GM13976 (cell line): ENCODE measurements at regions not wholly inside any gene's neighbourhood (a gene's known extent, or its start where the extent isn't known, plus 50 kb on each side); places are given as distances from the start of the nearest gene placed in this dataset.

ENCODE experiments used
- DNase-seq: peaks from one replicate; pipeline ENCODE4 v3.0.0; 2012; ENCODE audit warnings: low spot score
- in situ Hi-C: fragments of 300-500 bp; cut with MboI; formaldehyde crosslinking; loops from one replicate; pipeline ENCODE4 v1.12.0; 2022; ENCODE audit warnings: low sequenced_read_pairs, mixed read lengths, inconsistent platforms; ENCODE audit not compliant: unreplicated experiment
- TF ChIP-seq, protein P1 (sequence below): IDR thresholded peaks from 2 replicates; pipeline ENCODE4 v1.5.1; 2012; ENCODE audit warnings: borderline replicate concordance, mild to moderate bottlenecking; ENCODE audit not compliant: insufficient read depth; ENCODE audit errors: extremely low read depth, missing control alignments, control extremely low read depth

DNA sequence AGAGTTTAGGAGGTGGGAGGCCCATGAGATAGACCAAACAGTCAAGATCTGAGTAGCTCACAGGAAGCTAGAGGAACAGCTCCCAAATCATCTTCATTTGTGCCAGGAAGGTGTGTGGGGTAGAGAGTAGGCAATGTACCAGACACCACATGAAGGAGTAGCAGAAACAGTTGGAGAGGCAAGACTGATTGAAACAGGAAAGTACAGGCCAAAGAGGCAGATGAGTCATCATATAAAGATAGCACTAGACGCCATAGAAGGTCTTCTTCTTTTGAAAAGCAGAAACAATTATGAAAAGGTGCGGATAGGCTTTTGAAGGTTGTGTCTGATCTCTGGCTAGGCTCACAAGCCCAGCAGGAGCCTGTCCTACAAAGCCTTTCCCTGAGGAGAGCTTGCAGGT is 62.7 kb upstream of the PALM2AKAP2 start:
- in situ Hi-C loops = no loop called here
- DNase-seq = no peak
- TF ChIP-seq, protein P1, sequence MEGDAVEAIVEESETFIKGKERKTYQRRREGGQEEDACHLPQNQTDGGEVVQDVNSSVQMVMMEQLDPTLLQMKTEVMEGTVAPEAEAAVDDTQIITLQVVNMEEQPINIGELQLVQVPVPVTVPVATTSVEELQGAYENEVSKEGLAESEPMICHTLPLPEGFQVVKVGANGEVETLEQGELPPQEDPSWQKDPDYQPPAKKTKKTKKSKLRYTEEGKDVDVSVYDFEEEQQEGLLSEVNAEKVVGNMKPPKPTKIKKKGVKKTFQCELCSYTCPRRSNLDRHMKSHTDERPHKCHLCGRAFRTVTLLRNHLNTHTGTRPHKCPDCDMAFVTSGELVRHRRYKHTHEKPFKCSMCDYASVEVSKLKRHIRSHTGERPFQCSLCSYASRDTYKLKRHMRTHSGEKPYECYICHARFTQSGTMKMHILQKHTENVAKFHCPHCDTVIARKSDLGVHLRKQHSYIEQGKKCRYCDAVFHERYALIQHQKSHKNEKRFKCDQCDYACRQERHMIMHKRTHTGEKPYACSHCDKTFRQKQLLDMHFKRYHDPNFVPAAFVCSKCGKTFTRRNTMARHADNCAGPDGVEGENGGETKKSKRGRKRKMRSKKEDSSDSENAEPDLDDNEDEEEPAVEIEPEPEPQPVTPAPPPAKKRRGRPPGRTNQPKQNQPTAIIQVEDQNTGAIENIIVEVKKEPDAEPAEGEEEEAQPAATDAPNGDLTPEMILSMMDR = no peak

DNA sequence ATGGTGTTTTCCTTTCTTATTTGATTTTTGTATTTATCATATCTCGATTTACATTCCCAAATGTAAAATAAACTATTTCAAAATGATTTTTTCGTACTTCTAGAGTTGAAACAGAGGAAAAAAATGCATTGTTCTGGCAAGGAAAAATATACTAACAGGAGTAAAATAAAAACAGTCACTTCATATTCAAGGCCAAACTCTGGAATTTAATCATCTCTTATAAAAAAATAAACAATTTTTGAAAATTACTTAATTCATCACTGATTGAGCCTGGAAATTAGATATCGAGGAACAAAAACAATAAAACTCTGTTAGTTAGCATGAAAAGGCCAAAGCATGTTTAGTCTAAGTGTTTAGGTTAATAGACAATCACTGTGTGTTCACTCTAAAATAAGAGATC is 61.1 kb upstream of the PALM2AKAP2 start:
- TF ChIP-seq, protein P1 = no peak
- in situ Hi-C loops = no loop called here
- no peak for DNase-seq

DNA sequence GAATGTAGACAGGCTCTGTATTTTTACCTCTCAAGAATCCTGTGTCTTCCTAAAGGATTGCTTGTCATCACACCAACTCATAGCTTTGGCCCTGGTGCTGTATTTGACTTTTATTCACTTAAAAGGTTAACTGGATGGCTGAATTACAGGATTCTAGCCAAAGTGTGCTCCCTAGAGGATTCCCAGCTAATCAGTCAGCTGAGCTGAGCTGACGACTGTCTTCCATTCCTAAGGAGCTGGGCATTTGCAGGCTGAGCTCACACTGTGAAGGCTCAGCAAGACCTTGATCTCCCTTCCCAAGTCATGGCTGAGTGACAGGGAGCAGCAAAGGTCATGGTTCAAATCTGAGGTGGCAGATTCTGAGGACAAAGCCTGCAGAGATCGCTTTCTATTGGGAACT is 59.0 kb upstream of the PALM2AKAP2 start:
- TF ChIP-seq, protein P1 = no peak
- DNase-seq = no peak
- in situ Hi-C loops = no loop called here

DNA sequence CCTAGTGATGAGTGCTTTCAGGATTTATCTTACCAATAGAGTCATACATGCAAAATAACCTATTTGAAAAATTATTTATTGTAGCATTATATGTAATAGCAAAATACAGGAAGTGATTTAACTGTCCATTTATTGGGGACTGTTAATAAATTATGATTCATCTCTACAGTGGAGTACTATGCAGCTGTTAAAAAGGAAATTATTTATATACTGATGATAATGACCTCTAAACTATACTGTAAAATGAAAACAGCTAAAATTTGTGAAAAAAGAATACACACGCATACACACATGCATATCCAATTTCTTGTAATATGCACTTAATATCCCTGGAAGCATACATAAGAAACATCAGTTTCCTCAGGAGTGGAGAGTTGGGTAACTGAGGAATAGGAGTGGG is 58.0 kb upstream of the PALM2AKAP2 start:
- TF ChIP-seq, protein P1 = no peak
- in situ Hi-C loops = no loop called here
- DNase-seq = no peak

DNA sequence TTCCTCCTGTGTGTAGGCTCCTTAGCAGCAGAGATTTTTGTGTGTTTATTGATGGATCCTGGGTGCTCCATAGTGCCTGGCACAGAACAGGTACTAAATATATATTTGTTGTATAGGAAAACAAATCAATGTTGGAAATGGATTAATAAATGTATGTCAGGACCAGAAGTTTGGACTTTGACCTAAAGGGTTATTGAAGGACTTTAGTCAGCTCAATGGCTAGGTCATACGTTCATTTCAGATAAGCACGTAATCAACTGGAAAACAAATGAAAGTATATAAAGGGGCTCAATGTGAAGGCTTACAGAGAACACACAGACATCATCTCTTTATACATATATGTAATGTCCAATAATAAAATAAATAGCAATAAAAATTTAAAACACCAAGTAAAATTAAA is 56.2 kb upstream of the PALM2AKAP2 start:
- DNase-seq = no peak
- TF ChIP-seq, protein P1 = no peak
- in situ Hi-C loops = no loop called here

DNA sequence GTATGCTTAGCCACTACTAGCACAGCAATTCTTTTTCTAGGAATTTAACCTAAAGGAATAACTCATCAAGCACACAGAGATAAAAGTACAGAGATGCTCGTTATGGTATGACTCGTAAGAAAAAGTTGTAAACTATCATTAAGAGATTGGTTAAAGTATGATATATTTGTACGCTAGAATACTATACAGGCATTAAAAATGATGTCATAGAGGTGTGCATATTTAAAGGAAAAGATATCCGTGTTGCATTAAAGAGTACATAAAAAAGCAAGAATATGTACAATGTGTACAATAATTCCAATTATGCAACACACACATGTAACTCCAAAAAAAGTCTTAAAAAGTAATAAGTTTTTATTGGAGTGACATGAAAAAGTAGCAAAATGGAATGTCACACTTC is 54.5 kb upstream of the PALM2AKAP2 start:
- in situ Hi-C loops = no loop called here
- TF ChIP-seq, protein P1 = no peak
- DNase-seq = no peak

DNA sequence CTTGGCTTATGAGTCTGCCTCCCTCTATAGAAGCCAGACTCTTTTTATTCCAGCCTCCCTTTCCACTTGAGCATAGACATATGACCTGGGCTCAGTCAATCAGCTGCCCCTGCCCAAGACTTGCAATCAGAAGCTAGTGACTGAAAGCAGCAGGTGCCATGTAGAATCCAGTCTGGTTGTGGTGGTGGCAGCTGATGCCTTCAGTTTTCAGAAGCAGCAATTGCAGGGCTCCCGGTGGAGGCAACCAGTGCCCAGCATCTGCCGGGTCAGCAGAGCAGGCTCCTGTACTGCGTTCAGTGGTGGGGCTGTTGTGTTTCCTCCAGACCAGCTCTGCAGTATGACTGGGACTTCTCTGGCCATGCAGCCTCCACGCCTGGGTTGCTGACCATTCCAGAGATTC is 53.9 kb upstream of the PALM2AKAP2 start:
- in situ Hi-C loops = no loop called here
- DNase-seq = no peak
- TF ChIP-seq, protein P1 = no peak
